Hypothalamus (tissue), 51 donors: ENCODE measurements at regions not wholly inside any gene's neighbourhood (a gene's known extent, or its start where the extent isn't known, plus 50 kb on each side); places are given as distances from the start of the nearest gene placed in this dataset.
A peak's percentile ranks its signal among the peaks of the same experiment; 100 is the strongest.

Experiments
- DNase-seq, 51 donors: peaks; one replicate each; lab custom pipeline; 2025; lab: John Stamatoyannopoulos, UW

- DNase-seq = no peak
Observed at GRCh38 chr1:244954359-244954758, 90.0 kb upstream of the HNRNPU start.

GRCh38 chr1:244953901-244954300 is 89.6 kb upstream of the HNRNPU start:
- DNase-seq = no peak

GRCh38 chr1:244952940-244953339 is 88.6 kb upstream of the HNRNPU start:
- no peak for DNase-seq

- DNase-seq = no peak
Observed at GRCh38 chr1:244952280-244952933, 88.1 kb upstream of the HNRNPU start.

GRCh38 chr1:244948416-244948815 is 84.1 kb upstream of the HNRNPU start:
- DNase-seq = no peak

GRCh38 chr1:244945109-244945671 is 80.8 kb upstream of the HNRNPU start:
- DNase-seq = no peak

GRCh38 chr1:244941121-244941520 is 76.8 kb upstream of the HNRNPU start:
- DNase-seq = no peak

- no peak for DNase-seq
Observed at GRCh38 chr1:244937099-244937498, 72.8 kb upstream of the HNRNPU start.

- peak in 1 of 51 donors; percentile 0 for DNase-seq
Observed at GRCh38 chr1:244920911-244921761, 56.8 kb upstream of the HNRNPU start.

GRCh38 chr1:244919320-244920282 is 55.3 kb upstream of the HNRNPU start:
- DNase-seq = peak in 1 of 51 donors; percentile 40

GRCh38 chr1:244918421-244919319 is 54.3 kb upstream of the HNRNPU start:
- DNase-seq = peak in 42 of 51 donors; percentile 1 to 71 (median 28)

GRCh38 chr1:244917073-244917670 is 52.8 kb upstream of the HNRNPU start:
- DNase-seq = peak in 2 of 51 donors; percentile 1 to 2

GRCh38 chr1:244915736-244916135 is 51.4 kb upstream of the HNRNPU start:
- no peak for DNase-seq

GRCh38 chr1:244914761-244915160 is 50.4 kb upstream of the HNRNPU start:
- no peak for DNase-seq
